Tibial artery (tissue), 4 donors: ENCODE measurements at regions not wholly inside any gene's neighbourhood (a gene's known extent, or its start where the extent isn't known, plus 50 kb on each side); places are given as distances from the start of the nearest gene placed in this dataset.
"Not testable (repeated sequence)": the region's sequence is repeated elsewhere in the genome, so short reads cannot be mapped to it uniquely, and the experiment has no call there.

ENCODE experiments used
- DNase-seq, 2 donors: peaks; one replicate each; pipeline ENCODE4 v3.0.0-alpha.2; 2019
- H3K27ac ChIP-seq, 2 donors: fragments of 200-600 bp; sonication (generic) in 1 of 2; 1 replicate in 1 of 2; 2 replicates in 1 of 2; pipeline ENCODE4 v1.5.1; 2018 to 2019; ENCODE audit warnings: mild to moderate bottlenecking in 1 of 2
- H3K27me3 ChIP-seq, 2 donors: fragments of 200-600 bp; sonication (generic) in 1 of 2; one replicate each; pipeline versions ENCODE4 v1.5.1 to v1.6.0; 2016 to 2019
- H3K36me3 ChIP-seq, 3 donors: fragments of 200-600 bp; sonication (generic) in 2 of 3; one replicate each; pipeline ENCODE4 v1.5.1; 2016 to 2019; ENCODE audit warnings: mild to moderate bottlenecking in 2 of 3
- H3K4me1 ChIP-seq, 4 donors: fragments of 200-600 bp; sonication (generic) in 2 of 4; 1 replicate in 3 of 4; 2 replicates in 1 of 4; pipeline ENCODE4 v1.5.1; 2016 to 2019
- H3K4me3 ChIP-seq, 2 donors: fragments of 200-600 bp; sonication (generic) in 1 of 2; 1 replicate in 1 of 2; 2 replicates in 1 of 2; pipeline ENCODE4 v1.5.1; 2018 to 2019; ENCODE audit warnings: mild to moderate bottlenecking in 2 of 2
- H3K9me3 ChIP-seq, 3 donors: fragments of 200-600 bp; sonication (generic) in 1 of 3; one replicate each; pipeline ENCODE4 v1.5.1; 2016 to 2019
- CTCF ChIP-seq, 2 experiments: fragments of 200-600 bp in 1 of 2; fragments of 450-650 bp in 1 of 2; IDR thresholded peaks; one replicate each; pipeline ENCODE4 v1.5.1; 2017 to 2019; ENCODE audit warnings: antibody characterized with exemption in 2 of 2, mild to moderate bottlenecking in 1 of 2, moderate library complexity in 1 of 2
- intact Hi-C: fragments of 100-400 bp; cut with DNase I; formaldehyde crosslinking; loops from one replicate; pipeline ENCODE4 v1.15.0; 2023; ENCODE audit warnings: low total_unique reads

DNA sequence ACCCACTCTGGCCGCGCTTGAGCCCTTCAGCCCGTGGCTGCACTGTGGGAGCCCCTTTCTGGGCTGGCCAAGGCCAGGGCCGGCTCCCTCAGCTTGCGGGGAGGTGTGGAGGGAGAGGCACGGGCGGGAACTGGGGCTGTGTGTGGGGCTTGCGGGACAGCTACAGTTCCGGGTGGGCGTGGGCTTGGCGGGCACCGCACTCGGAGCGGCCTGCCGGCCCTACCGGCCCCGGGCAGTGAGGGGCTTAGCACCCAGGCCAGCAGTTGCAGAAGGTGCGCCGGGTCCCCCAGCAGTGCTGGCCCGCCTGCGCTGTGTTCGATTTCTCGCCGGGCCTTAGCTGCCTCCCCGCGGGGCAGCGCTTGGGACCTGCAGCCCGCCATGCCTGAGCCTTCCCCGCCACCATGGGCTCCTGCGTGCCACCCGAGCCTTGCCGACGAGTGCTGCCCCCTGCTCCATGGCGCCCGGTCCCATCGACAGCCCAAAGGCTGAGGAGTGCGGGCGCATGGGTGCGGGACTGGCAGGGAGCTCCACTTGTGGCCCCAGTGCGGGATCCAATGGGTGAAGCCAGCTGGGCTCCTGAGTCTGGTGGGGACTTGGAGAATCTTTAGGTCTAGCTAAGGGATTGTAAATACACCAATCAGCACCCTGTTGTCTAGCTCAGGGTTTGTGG lies 173.7 kb upstream of the FIGN start:
- intact Hi-C loops, result no loop called here
- Histone ChIP-seq H3K9me3 (peaks cover 0 to 4% (median 0%) of the 10 kb centered on the region in 3 donors), H3K4me3 (no peak overlapping the region), H3K27me3 (no peaks in the 10 kb centered on the region), H3K36me3 (no peaks in the 10 kb centered on the region), H3K4me1 (no peaks in the 10 kb centered on the region), H3K27ac (no peak overlapping the region)
- TF ChIP-seq CTCF (IDR thresholded peaks at IDR 0.05), result no peak
- peak in 1 of 2 donors; percentile 60 for DNase-seq

DNA sequence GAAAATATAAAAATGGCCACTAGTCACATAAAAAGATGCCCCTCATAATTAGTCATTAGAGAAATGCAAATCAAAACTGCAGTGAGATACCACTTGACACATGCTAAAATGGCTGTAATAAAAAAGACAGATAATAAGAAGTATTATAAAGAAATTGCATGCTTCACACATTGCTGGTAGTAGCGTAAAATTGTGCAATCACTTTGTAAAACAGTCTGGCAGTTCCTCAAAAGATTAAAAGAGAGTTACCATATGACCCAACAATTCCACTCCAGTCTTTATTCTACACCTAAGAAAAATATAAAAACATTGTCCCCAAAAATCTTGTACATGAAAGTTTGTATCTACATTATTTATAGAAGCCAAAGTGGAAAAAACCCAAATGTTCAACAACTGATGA lies 170.6 kb upstream of the FIGN start:
- Histone ChIP-seq H3K36me3 (no peaks in the 10 kb centered on the region), H3K4me1 (no peaks in the 10 kb centered on the region), H3K27me3 (no peaks in the 10 kb centered on the region), H3K9me3 (peaks cover 0 to 4% (median 0%) of the 10 kb centered on the region in 3 donors), H3K4me3 (no peak overlapping the region), H3K27ac (no peak overlapping the region)
- no peak for DNase-seq
- no peak for TF ChIP-seq CTCF (IDR thresholded peaks at IDR 0.05)
- intact Hi-C loops, result no loop called here

DNA sequence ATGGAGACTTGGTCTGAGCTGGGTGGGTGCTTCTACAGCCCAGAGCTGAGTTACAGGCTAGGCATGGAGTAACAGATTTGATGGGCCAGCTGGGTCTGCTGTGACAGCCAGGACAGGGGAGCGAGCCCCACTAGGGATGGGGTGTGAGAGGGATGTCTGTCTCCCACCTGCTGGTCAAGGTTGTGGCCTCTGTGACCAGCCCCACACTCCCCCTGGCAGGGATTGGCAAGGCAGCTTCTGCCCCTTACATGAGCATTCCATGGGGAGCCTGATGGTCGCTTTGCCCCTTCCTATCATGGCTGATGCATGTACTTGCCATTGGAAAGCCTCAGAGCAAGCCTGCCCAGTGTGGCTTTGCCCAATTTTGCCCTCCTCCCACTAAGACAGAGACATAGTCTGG lies 162.0 kb upstream of the FIGN start:
- TF ChIP-seq CTCF (IDR thresholded peaks at IDR 0.05), result no peak
- Histone ChIP-seq H3K4me1 (no peaks in the 10 kb centered on the region), H3K27me3 (no peaks in the 10 kb centered on the region), H3K36me3 (no peaks in the 10 kb centered on the region), H3K4me3 (no peak overlapping the region), H3K27ac (no peak overlapping the region), H3K9me3 (peaks cover 0 to 10% (median 4%) of the 10 kb centered on the region in 3 donors)
- intact Hi-C loops, result no loop called here
- DNase-seq, result no peak

GRCh38 chr2:163893444-163893843 lies 157.6 kb upstream of the FIGN start:
- DNase-seq, H3K27me3 ChIP-seq: not testable (repeated sequence)

DNA sequence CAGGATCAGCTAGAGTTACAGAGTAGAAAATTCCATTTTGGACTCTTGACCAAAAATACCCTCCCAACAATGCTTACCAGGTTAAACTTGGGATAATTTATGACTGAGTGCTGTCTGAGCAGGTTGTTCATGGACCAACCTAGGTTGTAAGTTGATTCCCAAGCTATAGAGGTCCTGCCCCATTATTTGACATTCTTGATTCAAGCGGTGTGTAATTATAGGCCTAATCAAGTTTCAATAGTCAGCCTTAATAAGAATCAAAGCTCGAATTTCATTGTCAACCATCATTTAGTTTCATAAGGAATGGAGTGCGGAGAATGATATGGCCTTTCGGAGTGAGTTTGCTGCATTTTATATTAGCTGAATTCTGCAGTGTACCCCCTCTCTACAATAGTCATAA lies 152.8 kb upstream of the FIGN start:
- intact Hi-C loops, result no loop called here
- TF ChIP-seq CTCF (IDR thresholded peaks at IDR 0.05), result no peak
- H3K9me3 ChIP-seq, result no peaks in the 10 kb centered on the region

More at GRCh38 chr2:163893444-163893843, 157.6 kb upstream of the FIGN start:
- intact Hi-C loops, H3K4me1 ChIP-seq, H3K27ac ChIP-seq, H3K4me3 ChIP-seq, H3K9me3 ChIP-seq, H3K36me3 ChIP-seq: not testable (repeated sequence)

GRCh38 chr2:163887182-163887581 lies 151.4 kb upstream of the FIGN start:
- no peaks in the 10 kb centered on the region for H3K27me3 ChIP-seq
- no peak overlapping the region for H3K27ac ChIP-seq
- peak in 1 of 2 experiments; percentile 16 for TF ChIP-seq CTCF (IDR thresholded peaks at IDR 0.05)
- no peak overlapping the region for H3K4me3 ChIP-seq
- no peaks in the 10 kb centered on the region for H3K4me1 ChIP-seq
- H3K9me3 ChIP-seq, result peaks cover 0 to 2% (median 0%) of the 10 kb centered on the region in 3 donors
- no peaks in the 10 kb centered on the region for H3K36me3 ChIP-seq
- no peak for DNase-seq
- intact Hi-C loops, result no loop called here

More for the DNA sequence above, 152.8 kb upstream of the FIGN start:
- H3K36me3 ChIP-seq, result no peaks in the 10 kb centered on the region
- H3K4me3 ChIP-seq, result no peak overlapping the region
- no peak for DNase-seq
- H3K4me1 ChIP-seq, result no peaks in the 10 kb centered on the region
- no peaks in the 10 kb centered on the region for H3K27me3 ChIP-seq
- no peak overlapping the region for H3K27ac ChIP-seq
